ENCODE measurements at regions not wholly inside any gene's neighbourhood (a gene's known extent, or its start where the extent isn't known, plus 50 kb on each side); places are given as distances from the start of the nearest gene placed in this dataset.
A peak's percentile ranks its signal among the peaks of the same experiment; 100 is the strongest.
"Not testable (repeated sequence)": the region's sequence is repeated elsewhere in the genome, so short reads cannot be mapped to it uniquely, and the experiment has no call there.

DNA sequence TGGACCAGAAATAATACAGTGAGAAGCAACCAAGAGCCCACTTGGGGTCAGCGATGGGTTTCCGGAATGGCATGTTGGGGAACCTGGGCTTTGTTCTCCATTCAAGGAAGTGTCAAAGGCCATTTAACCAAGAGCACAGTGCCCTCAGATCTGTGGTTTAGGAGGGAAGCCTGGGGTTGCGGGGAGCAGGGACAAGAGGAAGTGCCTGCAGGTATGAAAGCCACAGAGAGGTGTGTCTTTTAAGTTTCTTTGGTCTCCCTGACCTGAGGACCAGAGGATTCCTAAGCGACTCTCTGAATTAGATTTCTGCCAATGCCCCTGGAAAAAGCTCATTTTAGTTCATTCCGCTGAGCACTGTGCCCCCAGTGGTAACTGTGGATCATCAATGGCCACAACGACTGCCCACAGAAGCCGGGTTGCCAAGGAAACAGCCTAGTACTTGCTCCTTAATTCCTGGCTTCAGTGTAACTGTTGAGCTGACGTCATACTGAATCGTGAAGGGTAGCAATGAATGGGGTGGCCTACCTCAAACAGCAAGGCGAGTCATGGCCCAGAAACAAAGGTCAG is 107.3 kb upstream of the SPIN1 start:
- no peak for DNase-seq

DNA sequence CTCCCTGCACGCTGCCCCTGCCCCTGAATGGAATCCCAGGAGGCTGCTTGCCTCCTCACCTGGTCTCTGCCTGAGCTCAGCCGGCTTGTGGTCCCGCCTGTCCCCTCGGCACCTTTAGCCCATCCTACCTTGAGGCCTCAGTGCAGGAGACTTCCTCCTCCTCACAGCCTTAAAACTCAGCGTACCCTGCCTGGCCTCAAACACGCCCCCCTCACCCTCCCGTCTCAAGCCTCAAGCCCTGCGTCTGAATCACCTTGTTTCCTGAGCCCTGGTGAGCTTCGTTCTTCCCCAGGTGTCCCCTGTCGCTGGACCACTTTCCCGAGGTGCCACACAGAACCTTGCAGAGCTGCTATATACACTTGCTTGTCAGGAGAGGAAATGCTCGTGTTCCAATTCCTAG is 110.2 kb upstream of the SPIN1 start:
- no peak for DNase-seq

DNA sequence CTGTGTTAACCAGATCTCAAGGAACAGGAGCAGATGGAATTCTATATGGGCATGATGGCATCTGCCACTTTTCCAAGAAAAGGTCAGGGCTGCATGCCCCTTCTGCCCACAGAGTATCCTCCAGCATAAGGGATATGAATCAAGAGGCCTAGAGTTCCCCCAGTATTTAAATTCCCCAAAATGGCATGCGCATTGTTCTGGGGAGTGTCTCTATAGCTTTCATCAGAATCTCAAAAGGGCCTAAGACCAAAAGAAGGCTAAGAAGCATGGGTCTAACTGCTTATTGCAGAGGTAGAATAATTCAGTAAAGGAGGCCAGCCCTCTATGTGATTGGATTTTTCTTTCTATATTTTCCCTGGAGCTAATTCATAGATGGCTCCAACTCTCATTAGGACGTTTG is 114.2 kb upstream of the SPIN1 start:
- DNase-seq, result no peak

DNA sequence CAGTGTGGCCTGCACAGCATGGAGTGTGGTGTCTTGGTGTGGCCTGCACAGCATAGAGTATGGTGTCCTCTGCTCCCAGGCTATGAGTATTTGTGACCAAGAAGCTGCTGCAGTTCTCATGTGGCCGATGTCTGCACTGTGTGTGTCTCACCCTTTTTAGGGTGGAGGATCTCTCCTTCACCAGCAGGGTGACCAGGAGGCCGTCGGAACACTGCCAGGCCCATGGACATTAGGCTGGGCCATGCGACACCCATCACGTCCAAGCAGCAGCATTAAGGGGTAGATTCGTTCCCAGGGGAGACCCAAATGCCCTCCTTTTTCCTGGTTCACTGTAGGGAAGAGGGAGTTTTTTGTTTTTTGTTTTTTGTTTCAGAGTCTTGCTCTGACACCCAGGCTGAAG is 115.3 kb upstream of the SPIN1 start:
- DNase-seq, result no peak

DNA sequence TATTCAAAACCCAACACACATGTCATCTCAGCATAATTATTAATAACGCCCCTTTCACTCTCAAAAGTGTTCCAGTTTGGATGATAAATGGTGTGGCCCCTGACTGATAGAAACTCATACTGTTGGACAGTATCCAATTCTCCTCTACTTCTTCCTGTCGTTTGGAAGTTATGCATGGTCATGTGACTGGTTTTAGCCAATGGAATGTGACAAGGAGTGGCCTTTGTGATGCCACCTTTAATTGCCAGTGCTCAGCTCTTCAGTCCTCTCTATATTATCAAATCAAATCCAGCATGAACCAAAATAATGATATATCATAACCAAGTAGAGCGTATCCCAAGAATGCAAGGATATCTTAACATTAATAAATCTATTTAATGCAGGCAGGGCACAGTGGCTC is 117.8 kb upstream of the SPIN1 start:
- no peak for DNase-seq

DNA sequence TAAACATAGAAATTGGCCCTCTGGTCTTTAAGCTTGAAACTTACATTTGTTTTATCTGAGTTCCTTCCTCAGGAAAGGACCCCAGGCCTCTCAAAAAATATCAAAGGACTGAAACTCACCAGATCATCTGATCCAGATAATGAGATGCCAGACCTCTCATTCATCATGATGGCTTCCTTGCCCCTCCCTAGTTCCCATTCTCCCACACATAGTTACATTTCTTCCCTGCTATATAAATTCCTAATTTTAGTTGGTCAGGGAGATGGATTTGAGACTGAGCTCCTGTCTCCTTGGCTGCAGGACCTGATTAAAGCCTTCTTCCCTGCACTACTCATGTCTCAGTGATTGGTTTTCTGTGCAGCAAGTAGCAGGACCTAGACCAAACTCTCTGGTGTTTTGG is 119.4 kb upstream of the SPIN1 start:
- no peak for DNase-seq

DNA sequence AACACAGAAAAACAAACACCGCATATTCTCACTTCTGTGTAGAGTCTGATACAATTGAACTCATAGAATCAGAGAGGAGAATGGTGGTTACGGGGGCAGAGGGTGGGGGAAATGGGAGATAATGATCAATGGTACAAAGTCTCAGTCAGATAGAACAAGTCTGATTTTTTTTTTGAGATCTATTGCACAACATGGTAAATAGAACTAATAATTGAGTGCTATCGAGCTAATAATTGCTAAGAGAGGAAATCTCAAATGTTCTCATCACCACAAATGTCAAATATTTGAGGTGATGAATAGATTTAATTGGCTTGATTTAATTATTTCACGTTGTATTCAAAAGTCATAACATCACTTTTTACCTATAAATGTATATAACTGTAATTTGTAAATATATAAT is 121.0 kb upstream of the SPIN1 start:
- DNase-seq, result no peak

DNA sequence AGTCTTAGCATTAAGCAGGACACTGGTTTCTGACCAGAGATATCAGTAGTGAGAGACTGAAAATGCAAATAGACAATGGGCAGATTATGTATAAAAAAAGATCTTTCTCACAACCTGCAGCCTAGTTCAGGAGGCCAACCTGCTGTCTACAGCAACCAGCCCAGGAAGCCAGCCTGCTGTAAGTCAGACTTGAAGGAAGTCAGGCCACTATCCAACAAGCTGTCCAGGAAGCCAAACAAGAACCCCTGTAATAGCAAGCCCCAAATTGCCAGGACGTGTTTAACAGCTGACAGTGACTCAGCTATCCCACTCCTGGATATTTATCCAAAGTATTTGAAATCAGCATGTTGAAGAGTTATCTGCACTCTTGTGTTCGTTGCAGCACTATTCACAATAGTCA is 121.8 kb upstream of the SPIN1 start:
- no peak for DNase-seq

DNA sequence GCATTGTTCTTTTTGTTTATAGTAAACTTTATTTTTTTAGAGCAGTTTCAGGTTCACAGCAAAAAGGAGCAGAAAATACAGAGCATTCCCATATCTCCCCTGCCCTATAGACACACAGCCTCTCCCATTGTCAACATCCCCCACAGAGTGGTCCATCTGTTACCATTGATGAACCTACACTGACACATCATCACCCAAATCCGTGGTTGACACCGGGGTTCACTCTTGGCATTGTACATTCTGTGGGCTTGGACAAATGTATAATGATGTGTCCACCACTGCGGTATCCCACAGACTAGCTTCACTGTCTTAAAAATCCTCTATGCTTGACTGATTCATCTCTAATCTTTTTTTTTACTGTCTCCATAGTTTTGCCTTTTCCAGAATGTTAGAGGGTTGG is 120.7 kb upstream of the SPATA31C2 start:
- no peak for DNase-seq

DNA sequence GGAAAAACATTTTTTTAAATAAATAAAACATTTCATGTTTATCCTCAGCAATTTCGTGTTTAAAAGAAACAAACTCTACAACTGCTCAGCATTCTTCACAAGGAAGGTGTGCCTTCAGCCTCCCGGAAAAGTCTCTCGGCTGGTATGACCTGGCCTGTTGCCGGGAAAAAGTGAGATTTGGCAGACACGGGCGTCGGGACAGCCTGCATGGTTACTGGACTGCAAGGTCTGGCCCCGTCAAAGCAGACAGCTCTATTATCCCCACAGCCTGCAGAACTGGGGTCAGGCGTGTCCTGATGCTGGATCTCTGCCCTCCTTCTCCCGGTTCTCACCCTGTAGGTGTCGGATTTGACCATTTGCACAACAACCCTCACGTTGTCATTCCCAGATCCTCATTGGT is 120.3 kb upstream of the SPATA31C2 start:
- DNase-seq, result peak; percentile 32 to 84 (median 61)

DNA sequence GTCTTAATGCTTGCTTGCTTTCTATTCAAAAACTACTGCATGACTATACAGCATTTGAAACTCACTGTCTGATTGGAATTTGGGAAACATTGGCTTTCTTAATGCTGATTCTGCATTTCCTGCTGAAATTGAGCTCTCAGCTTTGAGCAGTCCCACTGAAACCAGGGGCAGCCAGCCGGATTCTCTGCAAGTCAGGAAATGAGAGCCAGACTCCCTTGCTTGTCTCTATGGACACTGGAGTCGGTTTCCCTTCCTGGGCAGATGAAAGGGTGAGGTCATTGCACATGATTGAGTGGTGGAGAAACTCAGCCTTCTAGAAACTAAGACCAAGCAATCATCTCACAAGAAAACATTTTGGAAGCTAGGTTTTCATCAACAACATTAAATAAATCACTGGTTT is 119.7 kb upstream of the SPATA31C2 start:
- DNase-seq, result peak; percentile 80 to 96 (median 91)

DNA sequence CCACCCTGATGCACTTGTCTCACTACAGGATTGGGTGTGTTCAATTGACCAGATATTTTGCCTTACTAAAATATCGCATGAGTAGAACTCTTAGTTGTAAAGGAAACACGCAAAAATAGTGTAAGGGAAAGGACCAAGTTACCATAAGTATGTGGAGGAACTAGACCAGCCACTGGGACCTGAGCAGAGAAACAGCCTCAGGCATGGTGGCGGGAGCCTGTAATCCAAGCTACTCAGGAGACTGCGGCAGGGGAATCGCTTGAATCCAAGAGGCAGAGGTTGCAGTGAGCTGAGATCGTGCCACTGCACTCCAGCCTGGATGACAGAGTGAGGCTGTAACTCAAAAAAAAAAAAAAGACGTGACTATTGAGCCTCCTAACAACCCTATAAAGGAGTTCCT is 117.9 kb upstream of the SPATA31C2 start:
- DNase-seq, result no peak

DNA sequence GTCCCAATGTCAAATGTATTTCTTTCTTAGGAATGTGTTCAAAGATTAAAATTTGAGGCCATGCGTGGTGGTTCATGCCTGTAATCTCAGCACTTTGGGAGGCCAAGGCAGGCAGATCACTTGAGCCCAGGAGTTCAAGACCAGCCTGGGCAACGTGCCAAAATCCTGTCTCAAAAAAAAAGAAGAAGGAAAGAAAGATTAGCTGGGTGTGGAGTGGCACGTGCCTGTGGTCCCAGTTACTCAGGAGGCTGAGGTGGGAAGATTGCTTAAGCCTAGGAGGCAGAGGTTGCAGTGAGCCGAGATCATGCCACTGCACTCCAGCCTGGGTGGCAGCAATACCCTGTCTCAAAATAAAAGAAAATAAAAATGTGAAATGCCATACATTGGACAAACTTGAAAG is 117.5 kb upstream of the SPATA31C2 start:
- DNase-seq, result not testable (repeated sequence)

DNA sequence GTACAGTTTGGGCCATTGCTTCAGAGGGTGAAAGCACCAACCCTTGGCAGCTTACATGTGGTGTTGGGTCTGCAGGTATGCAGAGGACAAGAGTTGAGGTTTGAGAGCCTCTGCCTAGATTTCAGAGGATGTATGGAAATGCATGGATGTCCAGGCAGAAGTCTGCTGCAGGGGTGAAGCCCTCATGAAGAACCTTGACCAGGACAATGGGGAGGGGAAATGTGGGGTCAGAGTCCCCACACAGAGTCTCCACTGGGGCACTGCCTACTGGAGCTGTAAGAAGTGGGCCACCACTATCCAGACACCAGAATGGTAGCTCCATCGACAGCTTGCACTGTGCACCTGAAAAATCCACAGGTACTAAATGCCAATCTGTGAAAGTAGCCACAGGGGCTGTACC is 113.6 kb upstream of the SPATA31C2 start:
- DNase-seq, result no peak

DNA sequence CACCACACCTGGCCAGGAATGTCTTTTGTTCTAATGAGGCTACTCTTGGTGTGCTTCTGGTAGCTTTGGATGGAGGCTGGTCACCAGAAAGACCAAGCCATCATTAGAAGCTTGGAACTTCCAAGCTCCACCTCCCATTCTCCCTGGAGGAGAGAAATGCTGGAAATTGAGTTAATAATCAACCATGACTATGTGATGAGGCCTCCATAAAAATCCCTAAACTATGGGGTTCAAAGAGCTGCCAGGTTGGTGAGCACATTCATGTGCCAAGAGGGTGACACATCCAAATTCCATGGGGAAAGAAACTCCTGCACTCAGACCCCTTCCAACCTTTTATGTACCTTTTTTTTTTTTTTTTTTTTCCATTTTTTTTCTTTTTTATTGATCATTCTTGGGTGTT is 105.5 kb upstream of the SPATA31C2 start:
- DNase-seq, result no peak

DNA sequence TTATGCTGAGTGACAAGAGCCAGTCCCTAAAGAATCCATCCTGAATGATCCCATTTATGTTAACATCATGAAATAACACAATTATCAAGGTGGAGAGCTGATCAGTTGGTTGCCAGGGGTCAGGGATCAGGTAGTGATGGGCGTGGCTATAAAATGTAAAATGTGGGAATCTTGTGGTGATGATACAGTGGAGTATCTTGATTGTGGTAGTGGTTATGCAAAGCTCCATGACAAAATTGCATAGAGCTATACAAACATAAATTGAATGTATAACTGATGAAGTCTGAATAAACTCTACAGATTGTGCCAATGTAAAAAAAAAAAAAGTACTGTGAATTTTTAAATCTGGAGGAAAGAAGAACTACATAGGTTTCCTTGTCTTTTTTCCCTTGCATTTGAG is 104.6 kb upstream of the SPATA31C2 start:
- DNase-seq, result no peak

DNA sequence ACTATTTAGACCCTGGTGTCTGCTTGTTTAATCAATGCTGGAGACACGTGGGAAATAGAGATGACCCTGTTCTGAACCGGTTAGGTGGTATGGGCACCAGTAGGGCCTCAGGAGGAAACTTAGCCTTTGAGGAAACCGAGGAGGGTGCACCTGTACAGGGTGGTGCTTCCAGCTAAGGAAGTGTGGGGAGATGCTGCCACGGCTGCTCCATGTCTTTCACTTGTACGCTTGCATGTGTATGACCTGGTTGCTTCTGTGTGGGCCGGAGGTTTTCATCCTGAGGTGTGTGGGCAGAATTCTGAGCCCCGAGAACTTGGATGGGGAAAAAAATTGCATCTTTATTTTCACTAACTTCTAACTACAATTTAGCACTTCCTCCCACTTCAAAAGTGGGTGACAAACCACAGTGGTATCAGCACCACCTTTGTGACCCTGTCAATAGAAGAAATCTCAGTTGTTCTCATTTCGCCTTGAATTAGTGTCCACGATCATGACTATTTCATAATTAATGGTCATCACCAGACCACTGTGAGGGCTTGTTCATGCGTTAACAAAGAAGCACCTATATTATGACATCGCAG is 99.8 kb upstream of the SPATA31C2 start:
- no peak for DNase-seq

DNA sequence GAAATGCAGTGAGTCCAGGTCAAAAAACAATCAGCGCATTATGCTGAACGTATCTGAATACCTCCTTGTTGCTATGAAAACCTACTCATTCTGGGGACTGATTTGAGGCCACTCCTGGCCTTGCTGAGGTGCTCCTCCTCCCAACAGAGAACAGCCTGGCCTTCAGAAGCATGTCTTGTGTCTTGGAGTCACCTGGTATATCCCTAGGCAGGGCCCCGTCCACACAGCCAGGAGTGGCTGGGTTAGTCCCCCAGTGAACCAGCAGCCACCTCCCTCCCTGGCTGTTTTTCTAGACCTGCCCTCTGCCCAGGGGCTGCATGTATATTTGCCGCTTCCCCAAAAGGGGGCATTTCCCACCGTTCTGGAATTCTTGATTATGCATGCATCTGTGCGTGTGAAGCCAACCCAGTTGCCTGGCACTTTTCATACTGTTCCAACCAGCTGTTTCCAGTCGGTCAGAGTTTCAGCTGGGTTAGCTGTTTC is 99.2 kb upstream of the SPATA31C2 start:
- DNase-seq, result peak in 2 of 3 donors; percentile 44 to 46

DNA sequence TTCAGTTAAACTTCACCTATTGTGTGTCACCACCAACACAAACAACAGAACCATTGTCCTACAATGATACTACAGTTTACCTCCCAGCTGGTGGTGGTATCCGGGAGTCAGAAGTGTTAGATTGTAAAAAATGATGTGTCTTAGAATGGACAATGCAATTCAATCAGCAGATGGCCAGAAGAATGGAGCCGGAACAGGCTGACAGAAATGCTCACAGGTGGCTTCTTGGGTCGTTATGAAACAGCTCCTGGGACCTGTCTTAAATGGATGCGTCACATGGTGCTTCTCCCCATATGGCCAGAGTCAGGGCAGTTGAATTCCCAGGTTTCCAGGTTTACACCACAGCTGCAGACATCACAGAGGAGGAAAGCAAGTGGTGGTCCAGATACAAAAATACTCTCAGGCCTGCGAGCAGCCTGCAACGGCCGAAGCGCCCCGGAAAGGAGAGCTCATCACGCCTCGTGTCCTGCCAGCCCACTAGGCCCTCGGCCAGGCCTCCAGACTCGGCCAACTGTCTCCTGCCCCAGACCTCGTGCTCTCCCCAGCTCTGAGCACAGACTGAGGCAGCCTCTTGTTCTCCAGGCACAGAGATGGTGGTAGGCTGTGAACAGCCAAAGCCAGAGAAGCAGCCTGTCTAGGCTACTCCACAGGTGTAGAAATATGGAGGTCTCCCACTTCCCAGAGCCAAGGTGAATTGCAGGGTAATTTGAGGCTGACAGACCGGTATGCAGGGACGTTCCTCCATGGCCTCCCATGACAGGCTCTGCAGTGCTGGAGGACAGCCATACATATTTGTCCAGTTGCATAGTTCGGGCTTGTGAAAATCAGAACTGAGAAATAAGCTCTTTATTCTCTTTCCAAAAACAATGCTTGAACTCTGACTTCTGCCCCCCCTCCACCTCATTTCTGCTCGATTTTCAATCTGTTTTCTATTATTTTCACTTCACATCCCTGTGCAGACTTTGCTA is 98.5 kb upstream of the SPATA31C2 start:
- DNase-seq, result peak; percentile 56 to 94 (median 78)

DNA sequence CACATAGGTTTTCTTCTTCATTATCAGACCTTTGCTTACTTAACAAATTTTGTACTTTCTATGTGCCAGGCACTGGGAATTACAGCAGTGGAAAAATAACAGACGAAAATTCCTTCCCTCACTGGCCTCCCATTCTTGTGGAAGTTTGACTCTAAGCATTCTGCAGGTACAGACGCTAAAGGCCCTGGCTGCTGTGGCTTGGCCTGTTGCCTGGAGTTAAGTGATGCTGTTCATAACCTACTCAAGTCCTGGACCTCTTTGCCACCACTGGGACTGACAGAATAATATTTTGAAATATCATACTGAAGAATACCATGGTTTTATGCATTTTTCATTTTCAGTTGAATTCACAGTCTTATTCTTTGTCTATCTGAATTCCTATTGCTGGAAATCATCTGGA is 97.3 kb upstream of the SPATA31C2 start:
- no peak for DNase-seq

DNA sequence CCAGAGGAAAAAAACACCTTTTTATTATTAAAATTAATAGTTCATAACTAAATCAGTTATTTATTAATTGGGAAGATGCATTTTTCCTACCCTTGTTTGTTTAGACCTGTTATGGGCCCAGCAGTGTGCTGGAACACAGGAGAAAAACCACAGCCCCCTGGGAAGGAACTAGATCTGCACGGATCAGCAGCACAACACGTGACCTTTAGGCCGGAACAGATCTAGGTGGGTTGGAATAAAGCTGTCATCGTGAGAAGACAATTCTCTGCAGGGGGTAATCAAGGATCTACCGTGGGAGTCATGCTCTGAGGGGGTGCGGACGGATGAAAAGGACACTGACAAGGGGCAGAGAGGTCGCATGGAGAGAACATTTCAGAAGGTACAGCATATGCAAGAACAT is 95.8 kb upstream of the SPATA31C2 start:
- no peak for DNase-seq

DNA sequence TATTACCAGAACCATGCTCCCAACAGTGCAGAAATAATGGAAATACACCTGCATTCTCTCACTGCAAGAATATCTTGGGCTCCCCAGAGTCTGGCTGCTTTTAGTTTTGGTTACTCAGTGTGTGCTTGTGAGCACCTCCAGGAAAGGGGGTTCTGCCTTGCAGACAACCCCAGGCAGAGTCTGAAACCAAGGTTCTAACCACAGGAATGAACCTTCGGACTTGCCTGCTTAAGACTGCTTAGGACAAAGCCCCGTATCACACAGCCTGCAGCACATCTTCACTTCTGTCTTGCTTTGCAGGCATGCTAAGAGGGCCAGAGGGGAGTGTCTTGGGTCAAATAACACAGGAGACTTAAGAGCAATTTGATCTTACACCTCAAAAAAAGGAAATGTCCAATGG is 94.8 kb upstream of the SPATA31C2 start:
- no peak for DNase-seq

DNA sequence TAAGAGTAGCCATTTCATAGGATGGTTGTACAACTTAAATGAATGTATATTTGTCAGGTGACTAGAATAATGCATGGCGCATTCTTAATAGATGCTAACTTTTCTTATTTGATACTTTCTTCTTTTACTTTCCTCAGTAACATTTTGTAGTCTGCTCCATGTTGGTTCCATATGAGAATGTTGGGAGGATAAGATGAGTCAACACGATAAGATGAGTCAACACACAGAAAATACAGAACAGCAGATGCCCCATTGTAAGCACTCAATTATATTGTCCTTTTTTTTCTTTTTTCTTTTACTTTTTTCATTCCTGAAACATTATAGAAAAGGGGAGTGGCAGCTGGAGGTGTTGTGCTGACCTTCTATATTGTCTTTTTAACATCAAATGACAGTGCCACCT is 92.3 kb upstream of the SPATA31C2 start:
- DNase-seq, result no peak
